ENCODE measurements at regions not wholly inside any gene's neighbourhood (a gene's known extent, or its start where the extent isn't known, plus 50 kb on each side); places are given as distances from the start of the nearest gene placed in this dataset.
A peak's percentile ranks its signal among the peaks of the same experiment; 100 is the strongest.

DNA sequence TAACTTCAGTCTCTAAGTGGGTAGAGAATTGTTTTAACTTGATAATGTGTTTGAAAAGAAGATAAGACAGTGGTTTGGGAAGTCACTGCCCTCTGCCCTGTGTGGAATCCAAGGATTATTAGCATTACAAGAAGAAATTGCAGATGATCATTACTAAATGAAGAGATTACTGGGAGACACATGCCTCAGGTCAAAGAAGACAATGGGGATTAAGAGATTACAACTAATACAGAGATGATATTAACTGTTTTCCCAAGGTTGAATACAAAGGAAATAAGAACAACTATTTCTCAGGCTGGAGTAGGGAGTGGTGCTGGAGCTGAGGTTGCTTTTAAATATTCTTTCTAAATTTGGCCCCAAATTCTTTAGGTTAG lies 166.0 kb downstream of the TRMT11 start:
- no peak for DNase-seq (ENCODE audit: low read depth in 2 of 2)
- Histone ChIP-seq H3K79me2 (ENCODE audit: control insufficient read depth, insufficient read depth, low read length) (no peaks in the 10 kb centered on the region), H2AFZ (ENCODE audit: low read length) (no peak overlapping the region), H3K27me3 (ENCODE audit: control insufficient read depth, insufficient read depth, low read length) (no peaks in the 10 kb centered on the region), H3K9me3 (ENCODE audit: control insufficient read depth, insufficient read depth, low read depth, low read length) (no peaks in the 10 kb centered on the region), H3K4me1 (ENCODE audit: control insufficient read depth, extremely low read depth, insufficient read depth, low read length) (no peaks in the 10 kb centered on the region), H4K20me1 (ENCODE audit: control insufficient read depth, extremely low read depth, insufficient read depth, low read length) (no peaks in the 10 kb centered on the region), H3K4me2 (ENCODE audit: extremely low read depth, insufficient read depth, low read length) (no peak overlapping the region), H3K9ac (ENCODE audit: insufficient read depth, low read length) (no peak overlapping the region), H3K27ac (ENCODE audit: insufficient read depth, low read length) (no peak overlapping the region), H3K4me3 (replicated peaks in 1 of 4; ENCODE audit: control extremely low read depth in 1 of 4, insufficient read depth in 1 of 4, low read depth in 3 of 4, low read length in 4 of 4) (no peak overlapping the region), H3K36me3 (ENCODE audit: control insufficient read depth, insufficient read depth, low read length) (no peaks in the 10 kb centered on the region)
- TF ChIP-seq CTCF (conservative IDR thresholded peaks at IDR 0.05 in 1 of 2, IDR thresholded peaks at IDR 0.05 in 1 of 2; ENCODE audit: low read depth in 1 of 2, low read length in 2 of 2): no peak
- TF ChIP-seq EZH2 (IDR thresholded peaks at IDR 0.05; ENCODE audit: low read length, missing control alignments): no peak

DNA sequence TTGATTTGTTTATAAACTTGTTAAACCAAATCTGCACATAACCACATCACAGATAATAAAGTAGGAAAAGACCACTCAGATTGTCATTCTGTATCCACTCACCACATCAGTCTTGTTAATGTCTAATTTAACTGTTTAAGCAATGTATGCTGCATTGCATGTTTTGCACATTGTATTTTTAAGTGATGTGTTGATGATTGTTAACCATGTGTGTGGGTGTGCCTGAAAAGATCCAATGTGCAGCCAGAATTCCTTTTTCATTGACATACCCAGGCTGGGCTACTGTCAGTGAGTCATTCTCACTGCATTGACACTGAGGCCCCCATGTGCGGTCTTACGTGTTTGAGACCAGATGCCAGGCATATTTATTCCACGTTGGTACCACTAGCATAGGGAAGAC lies 167.3 kb downstream of the TRMT11 start:
- no peak overlapping the region for H3K4me3 ChIP-seq (replicated peaks in 1 of 4; ENCODE audit: control extremely low read depth in 1 of 4, insufficient read depth in 1 of 4, low read depth in 3 of 4, low read length in 4 of 4)
- H3K36me3 ChIP-seq (ENCODE audit: control insufficient read depth, insufficient read depth, low read length): no peaks in the 10 kb centered on the region
- no peak overlapping the region for H3K27ac ChIP-seq (ENCODE audit: insufficient read depth, low read length)
- no peak overlapping the region for H3K9ac ChIP-seq (ENCODE audit: insufficient read depth, low read length)
- H3K4me1 ChIP-seq (ENCODE audit: control insufficient read depth, extremely low read depth, insufficient read depth, low read length): no peaks in the 10 kb centered on the region
- no peaks in the 10 kb centered on the region for H4K20me1 ChIP-seq (ENCODE audit: control insufficient read depth, extremely low read depth, insufficient read depth, low read length)
- peak; percentile 81 to 82 for DNase-seq (ENCODE audit: low read depth in 2 of 2)
- H3K79me2 ChIP-seq (ENCODE audit: control insufficient read depth, insufficient read depth, low read length): no peaks in the 10 kb centered on the region
- H3K9me3 ChIP-seq (ENCODE audit: control insufficient read depth, insufficient read depth, low read depth, low read length): no peaks in the 10 kb centered on the region
- no peak overlapping the region for H3K4me2 ChIP-seq (ENCODE audit: extremely low read depth, insufficient read depth, low read length)
- no peaks in the 10 kb centered on the region for H3K27me3 ChIP-seq (ENCODE audit: control insufficient read depth, insufficient read depth, low read length)
- TF ChIP-seq CTCF (conservative IDR thresholded peaks at IDR 0.05 in 1 of 2, IDR thresholded peaks at IDR 0.05 in 1 of 2; ENCODE audit: low read depth in 1 of 2, low read length in 2 of 2) (no peak), EZH2 (IDR thresholded peaks at IDR 0.05; ENCODE audit: low read length, missing control alignments) (no peak)
- H2AFZ ChIP-seq (ENCODE audit: low read length): no peak overlapping the region

- TF ChIP-seq CTCF (conservative IDR thresholded peaks at IDR 0.05 in 1 of 2, IDR thresholded peaks at IDR 0.05 in 1 of 2; ENCODE audit: low read depth in 1 of 2, low read length in 2 of 2): no peak
- TF ChIP-seq EZH2 (IDR thresholded peaks at IDR 0.05; ENCODE audit: low read length, missing control alignments): no peak
- Histone ChIP-seq H3K9me3 (ENCODE audit: control insufficient read depth, insufficient read depth, low read depth, low read length) (no peaks in the 10 kb centered on the region), H2AFZ (ENCODE audit: low read length) (no peak overlapping the region), H4K20me1 (ENCODE audit: control insufficient read depth, extremely low read depth, insufficient read depth, low read length) (no peaks in the 10 kb centered on the region), H3K27me3 (ENCODE audit: control insufficient read depth, insufficient read depth, low read length) (no peaks in the 10 kb centered on the region), H3K79me2 (ENCODE audit: control insufficient read depth, insufficient read depth, low read length) (no peaks in the 10 kb centered on the region), H3K4me3 (replicated peaks in 1 of 4; ENCODE audit: control extremely low read depth in 1 of 4, insufficient read depth in 1 of 4, low read depth in 3 of 4, low read length in 4 of 4) (no peak overlapping the region), H3K27ac (ENCODE audit: insufficient read depth, low read length) (no peak overlapping the region), H3K4me1 (ENCODE audit: control insufficient read depth, extremely low read depth, insufficient read depth, low read length) (no peaks in the 10 kb centered on the region), H3K9ac (ENCODE audit: insufficient read depth, low read length) (no peak overlapping the region), H3K4me2 (ENCODE audit: extremely low read depth, insufficient read depth, low read length) (no peak overlapping the region), H3K36me3 (ENCODE audit: control insufficient read depth, insufficient read depth, low read length) (no peaks in the 10 kb centered on the region)
- no peak for DNase-seq (ENCODE audit: low read depth in 2 of 2)
Measured at GRCh38 chr6:126156973-126157372, 170.6 kb downstream of the TRMT11 start.

Data from fibroblast of lung (primary cell).